ENCODE measurements at regions not wholly inside any gene's neighbourhood (a gene's known extent, or its start where the extent isn't known, plus 50 kb on each side); places are given as distances from the start of the nearest gene placed in this dataset.

- Histone ChIP-seq H3K9me3 (ENCODE audit: low read depth) (no peaks in the 10 kb centered on the region), H3K4me2 (ENCODE audit: unreplicated experiment) (no peak overlapping the region), H3K9ac (no peak overlapping the region), H3F3A (ENCODE audit: insufficient read depth) (no peaks in the 10 kb centered on the region), H3K9me2 (ENCODE audit: insufficient read depth) (no peaks in the 10 kb centered on the region), H3K36me3 (ENCODE audit: low read depth) (no peaks in the 10 kb centered on the region), H2AFZ (no peak overlapping the region), H3K27me3 (replicated peaks; ENCODE audit: insufficient read depth) (no peaks in the 10 kb centered on the region), H3K27ac (no peak overlapping the region), H3K4me3 (no peak overlapping the region), H3K4me1 (ENCODE audit: insufficient read depth) (no peaks in the 10 kb centered on the region), H4K20me1 (ENCODE audit: insufficient read depth) (no peaks in the 10 kb centered on the region), H3K79me2 (ENCODE audit: insufficient read depth) (no peaks in the 10 kb centered on the region)
- TF ChIP-seq EZH2phosphoT487 (IDR thresholded peaks at IDR 0.05; ENCODE audit: insufficient read depth, low read depth) (no peak), EZH2 (IDR thresholded peaks at IDR 0.05; ENCODE audit: insufficient read depth, poor library complexity, severe bottlenecking) (no peak)
- in situ Hi-C loops (cut with MboI): no loop called here
- WGBS, 2 experiments (ENCODE audit: low coverage in 1 of 2, low lambda C conversion rate in 2 of 2, missing lambda C conversion rate in 2 of 2): 9 to 13% methylated on average over 3 of the region's 3 CpGs
- DNase-seq: no peak
Measured at GRCh38 chr14:98114122-98114895, 1157.7 kb downstream of the BCL11B start.

- no peaks in the 10 kb centered on the region for H3K27me3 ChIP-seq (replicated peaks; ENCODE audit: insufficient read depth)
- in situ Hi-C loops (cut with MboI): no loop called here
- no peaks in the 10 kb centered on the region for H3K79me2 ChIP-seq (ENCODE audit: insufficient read depth)
- H3K9ac ChIP-seq: no peak overlapping the region
- no peak overlapping the region for H3K4me3 ChIP-seq
- H3K36me3 ChIP-seq (ENCODE audit: low read depth): no peaks in the 10 kb centered on the region
- H3F3A ChIP-seq (ENCODE audit: insufficient read depth): no peaks in the 10 kb centered on the region
- no peaks in the 10 kb centered on the region for H3K4me1 ChIP-seq (ENCODE audit: insufficient read depth)
- no peak overlapping the region for H3K27ac ChIP-seq
- no peak for TF ChIP-seq EZH2 (IDR thresholded peaks at IDR 0.05; ENCODE audit: insufficient read depth, poor library complexity, severe bottlenecking)
- H4K20me1 ChIP-seq (ENCODE audit: insufficient read depth): no peaks in the 10 kb centered on the region
- no peaks in the 10 kb centered on the region for H3K9me3 ChIP-seq (ENCODE audit: low read depth)
- 40 to 54% methylated on average over 1 of the region's 1 CpG for WGBS, 2 experiments (ENCODE audit: low coverage in 1 of 2, low lambda C conversion rate in 2 of 2, missing lambda C conversion rate in 2 of 2)
- no peaks in the 10 kb centered on the region for H3K9me2 ChIP-seq (ENCODE audit: insufficient read depth)
- no peak overlapping the region for H3K4me2 ChIP-seq (ENCODE audit: unreplicated experiment)
- no peak for DNase-seq
- no peak overlapping the region for H2AFZ ChIP-seq
Measured at GRCh38 chr14:98114946-98115345, 1157.1 kb downstream of the BCL11B start.

DNA sequence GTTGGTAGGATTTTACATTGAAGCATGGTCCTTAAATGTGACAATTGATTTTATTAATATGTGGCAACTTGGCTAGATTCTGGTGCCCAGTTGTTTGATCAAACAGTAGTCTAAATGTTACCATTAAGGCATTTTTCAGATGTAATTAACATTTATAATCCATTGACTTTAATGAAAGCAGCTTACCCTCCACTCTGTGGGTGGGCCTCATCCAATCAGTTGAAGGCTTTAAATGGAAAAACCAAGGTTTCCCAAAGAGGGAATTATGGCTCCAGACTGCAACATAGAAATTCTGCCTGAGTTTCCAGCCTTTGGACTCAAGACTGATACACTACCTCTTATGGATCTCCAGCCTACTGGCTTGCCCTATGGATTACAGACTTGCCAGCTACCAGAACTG is 1153.2 kb downstream of the BCL11B start:
- Histone ChIP-seq H3K4me2 (ENCODE audit: unreplicated experiment) (no peak overlapping the region), H3K27ac (no peak overlapping the region), H3K36me3 (ENCODE audit: low read depth) (no peaks in the 10 kb centered on the region), H3K4me3 (no peak overlapping the region), H3K4me1 (ENCODE audit: insufficient read depth) (no peaks in the 10 kb centered on the region), H3K79me2 (ENCODE audit: insufficient read depth) (no peaks in the 10 kb centered on the region), H2AFZ (no peak overlapping the region), H4K20me1 (ENCODE audit: insufficient read depth) (no peaks in the 10 kb centered on the region), H3F3A (ENCODE audit: insufficient read depth) (no peaks in the 10 kb centered on the region), H3K9me3 (ENCODE audit: low read depth) (no peaks in the 10 kb centered on the region), H3K27me3 (replicated peaks; ENCODE audit: insufficient read depth) (no peaks in the 10 kb centered on the region), H3K9me2 (ENCODE audit: insufficient read depth) (no peaks in the 10 kb centered on the region), H3K9ac (no peak overlapping the region)
- in situ Hi-C loops (cut with MboI): no loop called here
- DNase-seq: no peak
- TF ChIP-seq EZH2 (IDR thresholded peaks at IDR 0.05; ENCODE audit: insufficient read depth, poor library complexity, severe bottlenecking) (no peak), EZH2phosphoT487 (IDR thresholded peaks at IDR 0.05; ENCODE audit: insufficient read depth, low read depth) (no peak)

- no peak for TF ChIP-seq EZH2phosphoT487 (IDR thresholded peaks at IDR 0.05; ENCODE audit: insufficient read depth, low read depth)
- no peak for TF ChIP-seq EZH2 (IDR thresholded peaks at IDR 0.05; ENCODE audit: insufficient read depth, poor library complexity, severe bottlenecking)
- H3K4me2 ChIP-seq (ENCODE audit: unreplicated experiment): no peak overlapping the region
- no peak overlapping the region for H3K4me3 ChIP-seq
- no peaks in the 10 kb centered on the region for H3K4me1 ChIP-seq (ENCODE audit: insufficient read depth)
- WGBS, 2 experiments (ENCODE audit: low coverage in 1 of 2, low lambda C conversion rate in 2 of 2, missing lambda C conversion rate in 2 of 2): 30 to 55% methylated on average over 4 of the region's 4 CpGs
- no peaks in the 10 kb centered on the region for H3K36me3 ChIP-seq (ENCODE audit: low read depth)
- no peaks in the 10 kb centered on the region for H3F3A ChIP-seq (ENCODE audit: insufficient read depth)
- H3K27me3 ChIP-seq (replicated peaks; ENCODE audit: insufficient read depth): no peaks in the 10 kb centered on the region
- DNase-seq: no peak
- H3K79me2 ChIP-seq (ENCODE audit: insufficient read depth): no peaks in the 10 kb centered on the region
- no peaks in the 10 kb centered on the region for H4K20me1 ChIP-seq (ENCODE audit: insufficient read depth)
- H3K9ac ChIP-seq: no peak overlapping the region
- no peaks in the 10 kb centered on the region for H3K9me2 ChIP-seq (ENCODE audit: insufficient read depth)
- no peak overlapping the region for H2AFZ ChIP-seq
- in situ Hi-C loops (cut with MboI): no loop called here
- no peaks in the 10 kb centered on the region for H3K9me3 ChIP-seq (ENCODE audit: low read depth)
- H3K27ac ChIP-seq: no peak overlapping the region
Measured at GRCh38 chr14:98119739-98120138, 1152.3 kb downstream of the BCL11B start.

Measured in GM23248 (cell line).